Loucy (cell line): ENCODE measurements at regions not wholly inside any gene's neighbourhood (a gene's known extent, or its start where the extent isn't known, plus 50 kb on each side); places are given as distances from the start of the nearest gene placed in this dataset.

Experiments
- H2AFZ ChIP-seq: fragments of 200-600 bp; sonication (generic); 2 replicates; pipeline ENCODE4 v1.6.0; 2016; ENCODE audit warnings: antibody characterized with exemption, mild to moderate bottlenecking, low read length, moderate library complexity
- H3F3A ChIP-seq: fragments of 200-600 bp; 2 replicates; pipeline ENCODE4 v1.6.0; 2016; ENCODE audit warnings: antibody characterized with exemption, low read depth, mild to moderate bottlenecking
- H3K27me3 ChIP-seq: fragments of 200-600 bp; sonication (generic); 2 replicates; pipeline ENCODE4 v1.6.1; 2014; ENCODE audit warnings: low read length, mild to moderate bottlenecking; ENCODE audit not compliant: insufficient read depth, poor library complexity, severe bottlenecking
- H3K36me3 ChIP-seq: fragments of 200-600 bp; sonication (generic); 2 replicates; pipeline ENCODE4 v1.6.1; 2016; ENCODE audit warnings: low read length; ENCODE audit not compliant: insufficient read depth
- H3K4me1 ChIP-seq: fragments of 200-600 bp; sonication (generic); 2 replicates; pipeline ENCODE4 v1.5.1; 2014; ENCODE audit warnings: low read length, mild to moderate bottlenecking; ENCODE audit not compliant: insufficient read depth, poor library complexity, severe bottlenecking
- H3K4me2 ChIP-seq: fragments of 200-600 bp; sonication (generic); 2 replicates; pipeline ENCODE4 v1.6.0; 2014; ENCODE audit warnings: antibody characterized with exemption, low read length, low read depth, mild to moderate bottlenecking; ENCODE audit not compliant: poor library complexity, severe bottlenecking
- H3K4me3 ChIP-seq: fragments of 200-600 bp; sonication (generic); 2 replicates; pipeline ENCODE4 v1.5.1; 2014; ENCODE audit warnings: low read length, mild to moderate bottlenecking, mixed read lengths; ENCODE audit not compliant: poor library complexity, severe bottlenecking
- H3K79me2 ChIP-seq: fragments of 200-600 bp; sonication (generic); 2 replicates; pipeline ENCODE4 v1.6.1; 2014; ENCODE audit warnings: low read length; ENCODE audit not compliant: insufficient read depth
- H3K9ac ChIP-seq: fragments of 200-600 bp; sonication (generic); 2 replicates; pipeline ENCODE4 v1.6.0; 2014; ENCODE audit warnings: mild to moderate bottlenecking, low read depth, low read length, moderate library complexity; ENCODE audit not compliant: poor library complexity, severe bottlenecking
- H3K9me2 ChIP-seq: fragments of 200-600 bp; sonication (generic); replicated peaks from 2 replicates; pipeline ENCODE4 v1.6.1; 2016; ENCODE audit warnings: low read depth, low read length, mixed read lengths
- H3K9me3 ChIP-seq: fragments of 200-600 bp; sonication (generic); 2 replicates; pipeline ENCODE4 v1.6.1; 2014; ENCODE audit warnings: mild to moderate bottlenecking, antibody characterized with exemption, low read length, low read depth; ENCODE audit not compliant: insufficient read depth
- H4K20me1 ChIP-seq: fragments of 200-600 bp; sonication (generic); 2 replicates; pipeline ENCODE4 v1.6.0; 2014; ENCODE audit warnings: antibody characterized with exemption, low read length, mild to moderate bottlenecking; ENCODE audit not compliant: insufficient read depth, poor library complexity, severe bottlenecking
- CTCF ChIP-seq: fragments of 200-600 bp; sonication (generic); conservative IDR thresholded peaks from 2 replicates; pipeline ENCODE4 v1.5.1; 2014; ENCODE audit warnings: mild to moderate bottlenecking, antibody characterized with exemption, low read length
- EZH2phosphoT487 ChIP-seq: fragments of 200-600 bp; IDR thresholded peaks from 2 replicates; pipeline ENCODE4 v1.6.1; 2018; ENCODE audit warnings: antibody characterized with exemption, mild to moderate bottlenecking, moderate library complexity, borderline replicate concordance

- no peak overlapping the region for H2AFZ ChIP-seq
- H3F3A ChIP-seq, result no peaks in the 10 kb centered on the region
- TF ChIP-seq EZH2phosphoT487 (no peak), CTCF (no peak)
- no peak overlapping the region for H3K4me2 ChIP-seq
- no peaks in the 10 kb centered on the region for H3K4me1 ChIP-seq
- H3K9me3 ChIP-seq, result no peaks in the 10 kb centered on the region
- H4K20me1 ChIP-seq, result no peaks in the 10 kb centered on the region
- no peaks in the 10 kb centered on the region for H3K36me3 ChIP-seq
- no peaks in the 10 kb centered on the region for H3K9me2 ChIP-seq
- H3K4me3 ChIP-seq, result no peak overlapping the region
- H3K79me2 ChIP-seq, result no peaks in the 10 kb centered on the region
- H3K27me3 ChIP-seq, result no peaks in the 10 kb centered on the region
- H3K9ac ChIP-seq, result no peak overlapping the region
These were observed 165.1 kb downstream of the TINAG start for GRCh38 chr6:54473328-54473727.

DNA sequence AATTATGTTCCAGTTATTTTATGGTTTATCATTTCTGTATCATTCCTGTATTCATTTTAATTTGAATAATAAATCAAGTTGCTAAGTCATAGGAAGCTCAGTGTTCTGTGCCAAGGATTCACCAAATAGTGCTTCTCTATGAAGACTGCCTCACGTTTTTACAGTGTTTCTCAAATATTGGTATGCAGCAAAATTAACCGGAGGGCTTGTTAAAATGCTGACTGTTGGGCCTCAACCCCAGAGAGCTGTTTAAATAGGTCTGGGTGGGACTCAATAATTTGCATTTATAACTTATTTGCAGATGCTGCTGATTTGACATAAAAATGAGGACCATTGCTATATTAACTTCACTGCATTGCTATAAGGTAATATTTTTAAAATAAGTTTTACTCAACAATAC is 166.7 kb downstream of the TINAG start:
- Histone ChIP-seq H3K79me2 (no peaks in the 10 kb centered on the region), H3K9me2 (no peaks in the 10 kb centered on the region), H3K4me3 (no peak overlapping the region), H2AFZ (no peak overlapping the region), H3K9ac (no peak overlapping the region), H3K4me2 (no peak overlapping the region), H3K4me1 (no peaks in the 10 kb centered on the region), H3K27me3 (no peaks in the 10 kb centered on the region), H3K9me3 (no peaks in the 10 kb centered on the region), H3K36me3 (no peaks in the 10 kb centered on the region), H3F3A (no peaks in the 10 kb centered on the region), H4K20me1 (no peaks in the 10 kb centered on the region)
- TF ChIP-seq CTCF (no peak), EZH2phosphoT487 (no peak)

GRCh38 chr6:54481091-54481490 is 172.8 kb downstream of the TINAG start:
- no peaks in the 10 kb centered on the region for H3K9me3 ChIP-seq
- H3K4me1 ChIP-seq, result no peaks in the 10 kb centered on the region
- H3F3A ChIP-seq, result no peaks in the 10 kb centered on the region
- no peaks in the 10 kb centered on the region for H3K27me3 ChIP-seq
- TF ChIP-seq EZH2phosphoT487 (no peak), CTCF (no peak)
- H3K4me3 ChIP-seq, result no peak overlapping the region
- H3K36me3 ChIP-seq, result no peaks in the 10 kb centered on the region
- H3K4me2 ChIP-seq, result no peak overlapping the region
- no peaks in the 10 kb centered on the region for H3K79me2 ChIP-seq
- H3K9me2 ChIP-seq, result no peaks in the 10 kb centered on the region
- H4K20me1 ChIP-seq, result no peaks in the 10 kb centered on the region
- no peak overlapping the region for H3K9ac ChIP-seq
- no peak overlapping the region for H2AFZ ChIP-seq
